HL-60 (cell line): ENCODE measurements at regions not wholly inside any gene's neighbourhood (a gene's known extent, or its start where the extent isn't known, plus 50 kb on each side); places are given as distances from the start of the nearest gene placed in this dataset.

ENCODE experiments used
- DNase-seq, 2 experiments: peaks; one replicate each; pipeline ENCODE4 v3.0.0-alpha.2; 2010 to 2020; ENCODE audit warnings: low read depth in 1 of 2, low spot score in 1 of 2
- H3K27ac ChIP-seq: fragments of 250-450 bp; sonication (Bioruptor Pico); replicated peaks from 2 replicates; pipeline ENCODE4 v1.5.1; 2020; ENCODE audit warnings: mild to moderate bottlenecking, moderate library complexity
- H3K27me3 ChIP-seq: fragments of 250-450 bp; sonication (Bioruptor Pico); 2 replicates; pipeline ENCODE4 v1.5.1; 2021; ENCODE audit warnings: mild to moderate bottlenecking, moderate library complexity; ENCODE audit not compliant: insufficient read depth, poor library complexity, severe bottlenecking
- H3K4me3 ChIP-seq: replicated peaks from 2 replicates; pipeline ENCODE4 v1.5.1; 2011; ENCODE audit warnings: mild to moderate bottlenecking, control low read depth, low read length; ENCODE audit not compliant: insufficient read depth
- CTCF ChIP-seq: IDR thresholded peaks from one replicate; pipeline ENCODE4 v1.5.1; 2011; ENCODE audit warnings: low read length, control low read depth, inconsistent platforms; ENCODE audit not compliant: insufficient read depth
- GABPA ChIP-seq: IDR thresholded peaks from 2 replicates; pipeline ENCODE4 v1.6.1; 2012; ENCODE audit warnings: low read depth
- POLR2AphosphoS5 ChIP-seq: IDR thresholded peaks from 2 replicates; pipeline ENCODE4 v1.6.1; 2012; ENCODE audit warnings: low read depth
- REST ChIP-seq: IDR thresholded peaks from 2 replicates; pipeline ENCODE4 v1.6.1; 2012; ENCODE audit warnings: low read depth; ENCODE audit not compliant: insufficient replicate concordance
- SPI1 ChIP-seq: IDR thresholded peaks from 2 replicates; pipeline ENCODE4 v1.6.1; 2012; ENCODE audit warnings: low read depth, mild to moderate bottlenecking, borderline replicate concordance

GRCh38 chr12:92226071-92226661, 80.5 kb upstream of the BTG1 start:
- DNase-seq, result no peak
- no peak for TF ChIP-seq REST
- no peak for TF ChIP-seq SPI1
- no peak for TF ChIP-seq GABPA
- TF ChIP-seq POLR2AphosphoS5, result no peak
- TF ChIP-seq CTCF, result no peak
- H3K4me3 ChIP-seq, result no peak overlapping the region
- no peaks in the 10 kb centered on the region for H3K27me3 ChIP-seq
- H3K27ac ChIP-seq, result no peak overlapping the region

GRCh38 chr12:92224685-92225331, 79.2 kb upstream of the BTG1 start:
- no peak for TF ChIP-seq POLR2AphosphoS5
- TF ChIP-seq CTCF, result no peak
- no peak for TF ChIP-seq GABPA
- no peak for TF ChIP-seq SPI1
- TF ChIP-seq REST, result no peak
- no peak overlapping the region for H3K27ac ChIP-seq
- H3K4me3 ChIP-seq, result no peak overlapping the region
- no peaks in the 10 kb centered on the region for H3K27me3 ChIP-seq
- no peak for DNase-seq

- TF ChIP-seq POLR2AphosphoS5 (no peak), SPI1 (no peak), CTCF (no peak), REST (no peak), GABPA (no peak)
- H3K4me3 ChIP-seq, result no peak overlapping the region
- no peaks in the 10 kb centered on the region for H3K27me3 ChIP-seq
- no peak overlapping the region for H3K27ac ChIP-seq
- no peak for DNase-seq
Observed at GRCh38 chr12:92223481-92223880, 77.8 kb upstream of the BTG1 start.
